ENCODE measurements at regions not wholly inside any gene's neighbourhood (a gene's known extent, or its start where the extent isn't known, plus 50 kb on each side); places are given as distances from the start of the nearest gene placed in this dataset.

DNA sequence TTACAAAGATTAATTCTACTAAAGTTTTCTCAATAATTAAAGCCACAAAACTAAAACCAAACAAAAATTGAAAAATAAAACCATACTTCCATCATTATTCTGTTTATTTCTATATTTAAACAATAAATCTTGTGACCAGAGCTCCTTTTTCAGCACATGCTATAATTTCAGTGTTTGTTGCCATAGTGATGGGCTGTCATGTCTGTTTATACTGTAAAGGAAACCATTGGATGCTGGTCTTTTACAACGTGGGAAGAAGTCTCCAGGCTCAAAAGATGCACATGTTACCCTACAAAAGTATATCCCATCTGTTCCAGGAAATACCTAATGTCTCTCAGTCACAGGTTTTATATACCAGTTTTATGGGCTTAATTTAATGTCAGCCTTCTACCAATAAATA, 100.1 kb upstream of the MC2R start:
- H3K18ac ChIP-seq (ENCODE audit: extremely low read depth, low read length): no peak overlapping the region
- no peak overlapping the region for H2BK12ac ChIP-seq (ENCODE audit: low read depth, low read length)
- DNase-seq (ENCODE audit: low read depth in 1 of 2, low spot score in 2 of 2) (no peak), FAIRE-seq (no peak)
- no peak overlapping the region for H3K4me3 ChIP-seq (ENCODE audit: extremely low read depth in 1 of 4, insufficient read depth in 2 of 4, low read depth in 3 of 4, low read length in 4 of 4)
- H4K8ac ChIP-seq (ENCODE audit: extremely low read depth, insufficient read depth, low read length): no peak overlapping the region
- H2BK120ac ChIP-seq (replicated peaks; ENCODE audit: low read depth, low read length): no peak overlapping the region
- H3K4me1 ChIP-seq (replicated peaks in 1 of 4; ENCODE audit: control insufficient read depth in 3 of 4, insufficient read depth in 4 of 4, low read length in 3 of 4): no peaks in the 10 kb centered on the region
- WGBS, 2 experiments (ENCODE audit: extremely low coverage in 1 of 2, insufficient coverage in 1 of 2, insufficient read length in 1 of 2, insufficient replicate concordance in 2 of 2, low coverage in 1 of 2, low lambda C conversion rate in 2 of 2, missing lambda C conversion rate in 1 of 2): 87% methylated on average over 1 of the region's 1 CpG; no CpG with 5 or more reads in 1 of the 2 experiments
- no peak overlapping the region for H4K91ac ChIP-seq (replicated peaks; ENCODE audit: insufficient read length, low read length)
- no peaks in the 10 kb centered on the region for H3K27me3 ChIP-seq (replicated peaks in 1 of 4; ENCODE audit: control insufficient read depth in 3 of 4, extremely low read depth in 1 of 4, insufficient read depth in 3 of 4, low read length in 3 of 4)
- CTCF ChIA-PET (ENCODE audit: partially characterized antibody): interaction anchor here (1.1 kb wide), 1 partner anchor 72 kb away, joined by 5 read pairs; no protein-coding TSS in a partner anchor
- H3K79me1 ChIP-seq (ENCODE audit: low read depth, low read length): no peaks in the 10 kb centered on the region
- no peak overlapping the region for H2AK5ac ChIP-seq (ENCODE audit: low read depth, low read length)
- no peak overlapping the region for H3K4me2 ChIP-seq (ENCODE audit: insufficient read depth in 1 of 2, low read depth in 2 of 2, low read length in 2 of 2)
- no peaks in the 10 kb centered on the region for H3K79me2 ChIP-seq (ENCODE audit: control insufficient read depth in 1 of 2, insufficient read depth in 2 of 2, low read length in 2 of 2)
- no peak overlapping the region for H3K4ac ChIP-seq (replicated peaks; ENCODE audit: insufficient read length, low read depth, low read length)
- no peak overlapping the region for H3K23ac ChIP-seq (ENCODE audit: insufficient read length)
- H3K36me3 ChIP-seq (ENCODE audit: control insufficient read depth in 2 of 4, insufficient read depth in 4 of 4, low read length in 3 of 4): no peaks in the 10 kb centered on the region
- no peak for TF ChIP-seq RNF2 (IDR thresholded peaks at IDR 0.05; ENCODE audit: borderline replicate concordance, low read depth, low read length, missing control alignments, poor library complexity, severe bottlenecking)
- no peak for TF ChIP-seq GABPA (IDR thresholded peaks at IDR 0.05; ENCODE audit: borderline replicate concordance, insufficient read depth, low read length)
- no peak for TF ChIP-seq SIN3A (conservative IDR thresholded peaks at IDR 0.05 in 1 of 2, IDR thresholded peaks at IDR 0.05 in 1 of 2; ENCODE audit: low read depth in 1 of 2, low read length in 2 of 2)
- TF ChIP-seq RFX5 (IDR thresholded peaks at IDR 0.05; ENCODE audit: borderline replicate concordance, low read depth, low read length): no peak
- TF ChIP-seq FOSL1 (IDR thresholded peaks at IDR 0.05; ENCODE audit: insufficient read depth, low read depth, low read length): no peak
- no peak for TF ChIP-seq NANOG (IDR thresholded peaks at IDR 0.05; ENCODE audit: insufficient read depth, low read depth, low read length, poor library complexity, severe bottlenecking)
- no peak for TF ChIP-seq YY1 (IDR thresholded peaks at IDR 0.05; ENCODE audit: low read depth, low read length)
- no peak for TF ChIP-seq JUN (IDR thresholded peaks at IDR 0.05; ENCODE audit: low read depth, low read length)
- no peak for TF ChIP-seq MAX (IDR thresholded peaks at IDR 0.05)
- TF ChIP-seq SP2 (IDR thresholded peaks at IDR 0.05; ENCODE audit: low read length): no peak
- TF ChIP-seq RBBP5 (IDR thresholded peaks at IDR 0.05; ENCODE audit: borderline replicate concordance, low read depth, low read length): no peak
- TF ChIP-seq JUND (IDR thresholded peaks at IDR 0.05; ENCODE audit: low read length): no peak
- no peak for TF ChIP-seq TCF12 (IDR thresholded peaks at IDR 0.05; ENCODE audit: low read depth, low read length)
- H3K9ac ChIP-seq (replicated peaks in 1 of 4; ENCODE audit: extremely low read depth in 1 of 4, low read depth in 3 of 4, low read length in 3 of 4): no peak overlapping the region
- POLR2A ChIA-PET (ENCODE audit: partially characterized antibody): no interaction called here
- H4K5ac ChIP-seq (ENCODE audit: insufficient read length, low read depth, low read length): no peak overlapping the region
- no peak overlapping the region for H3K27ac ChIP-seq (ENCODE audit: low read depth, low read length)
- no peaks in the 10 kb centered on the region for H3K23me2 ChIP-seq (ENCODE audit: low read depth, low read length)
- no peaks in the 10 kb centered on the region for H4K20me1 ChIP-seq (replicated peaks in 1 of 2; ENCODE audit: control insufficient read depth in 1 of 2, insufficient read depth in 2 of 2, low read length in 2 of 2)
- H3K9me3 ChIP-seq (ENCODE audit: insufficient read depth in 2 of 2, low read depth in 1 of 2, low read length in 1 of 2): peaks cover 0 to 3% of the 10 kb centered on the region in 2 experiments; a peak in 1 of 4 replicates
- no peak overlapping the region for H2BK20ac ChIP-seq (ENCODE audit: low read length)
- no peak overlapping the region for H2BK15ac ChIP-seq (ENCODE audit: low read length)
- H3K14ac ChIP-seq (ENCODE audit: insufficient read length): no peak overlapping the region
- H2BK5ac ChIP-seq (ENCODE audit: low read depth, low read length): no peak overlapping the region
- H3K56ac ChIP-seq (replicated peaks; ENCODE audit: insufficient read length, low read depth, low read length): no peak overlapping the region
- no peak overlapping the region for H2AFZ ChIP-seq (ENCODE audit: low read length)
